DND-41 (cell line): ENCODE measurements at regions not wholly inside any gene's neighbourhood (a gene's known extent, or its start where the extent isn't known, plus 50 kb on each side); places are given as distances from the start of the nearest gene placed in this dataset.
"Not testable (repeated sequence)": the region's sequence is repeated elsewhere in the genome, so short reads cannot be mapped to it uniquely, and the experiment has no call there.

Experiments used
- ATAC-seq: fragments of 200-7000 bp; cut with Tn5 transposase; 3 replicates; pipeline ENCODE4 v1.9.1; 2021; ENCODE audit warnings: low read depth; ENCODE audit not compliant: insufficient read depth
- DNase-seq: peaks from one replicate; pipeline ENCODE4 v3.0.0-alpha.2; 2020
- H2AFZ ChIP-seq: 2 replicates; pipeline ENCODE4 v1.6.0; 2012; ENCODE audit warnings: low read depth, low read length
- H3K27ac ChIP-seq: 2 replicates; pipeline ENCODE4 v1.5.1; 2012; ENCODE audit warnings: low read length, inconsistent platforms
- H3K27me3 ChIP-seq: fragments of 200-600 bp; sonication (generic); 2 replicates; pipeline ENCODE4 v1.6.0; 2012; ENCODE audit warnings: low read length, mild to moderate bottlenecking, inconsistent platforms; ENCODE audit not compliant: insufficient read depth, poor library complexity
- H3K36me3 ChIP-seq: 2 replicates; pipeline ENCODE4 v1.5.1; 2012; ENCODE audit warnings: low read length, inconsistent platforms; ENCODE audit not compliant: insufficient read depth
- H3K4me1 ChIP-seq: 2 replicates; pipeline ENCODE4 v1.5.1; 2012; ENCODE audit warnings: mild to moderate bottlenecking, low read length; ENCODE audit not compliant: insufficient read depth
- H3K4me2 ChIP-seq: 2 replicates; pipeline ENCODE4 v1.6.0; 2012; ENCODE audit warnings: mild to moderate bottlenecking, moderate library complexity, low read length, inconsistent platforms; ENCODE audit not compliant: insufficient read depth
- H3K4me3 ChIP-seq, 2 experiments: fragments of 200-600 bp in 1 of 2; shearing (Covaris generic) in 1 of 2; 2 replicates each; pipeline ENCODE4 v1.5.1; 2012 to 2016; ENCODE audit warnings: inconsistent platforms in 2 of 2, low read length in 2 of 2, mild to moderate bottlenecking in 2 of 2, low read depth in 1 of 2, moderate library complexity in 1 of 2
- H3K79me2 ChIP-seq: 2 replicates; pipeline ENCODE4 v1.6.0; 2012; ENCODE audit warnings: low read length, inconsistent platforms; ENCODE audit not compliant: insufficient read depth
- H3K9ac ChIP-seq: 2 replicates; pipeline ENCODE4 v1.6.0; 2012; ENCODE audit warnings: low read depth, mild to moderate bottlenecking, inconsistent platforms, low read length, moderate library complexity
- H3K9me3 ChIP-seq: 2 replicates; pipeline ENCODE4 v1.5.1; 2012; ENCODE audit warnings: low read length, moderate library complexity, mild to moderate bottlenecking, inconsistent platforms; ENCODE audit not compliant: insufficient read depth, severe bottlenecking
- H4K20me1 ChIP-seq: 2 replicates; pipeline ENCODE4 v1.6.0; 2012; ENCODE audit warnings: low read length; ENCODE audit not compliant: insufficient read depth

DNA sequence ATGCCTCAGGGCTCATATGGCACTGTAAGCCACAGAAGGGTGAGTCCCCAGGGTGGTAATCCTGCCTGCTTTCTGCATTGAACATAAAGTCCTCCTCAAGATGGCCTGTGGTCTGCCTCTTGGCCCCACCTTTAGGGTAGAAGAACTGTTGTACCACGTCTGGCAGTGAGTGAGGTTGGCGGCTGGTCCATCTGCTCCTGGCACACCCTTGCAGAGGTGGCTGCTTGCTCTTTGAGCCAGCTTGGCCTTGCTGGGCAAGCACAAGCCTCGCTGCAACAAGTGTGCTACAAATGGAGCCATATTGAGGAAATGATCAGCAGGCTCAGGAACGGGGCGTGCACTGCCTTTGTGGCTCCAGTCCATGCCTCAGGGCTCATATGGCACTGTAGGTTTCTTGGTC, 1524.0 kb upstream of the USP9Y start:
- H3K4me3 ChIP-seq, H2AFZ ChIP-seq, H3K4me1 ChIP-seq, H3K27me3 ChIP-seq, H3K9me3 ChIP-seq, DNase-seq, ATAC-seq, H3K4me2 ChIP-seq, H3K9ac ChIP-seq, H3K27ac ChIP-seq, H4K20me1 ChIP-seq, H3K36me3 ChIP-seq, H3K79me2 ChIP-seq: not testable (repeated sequence)

DNA sequence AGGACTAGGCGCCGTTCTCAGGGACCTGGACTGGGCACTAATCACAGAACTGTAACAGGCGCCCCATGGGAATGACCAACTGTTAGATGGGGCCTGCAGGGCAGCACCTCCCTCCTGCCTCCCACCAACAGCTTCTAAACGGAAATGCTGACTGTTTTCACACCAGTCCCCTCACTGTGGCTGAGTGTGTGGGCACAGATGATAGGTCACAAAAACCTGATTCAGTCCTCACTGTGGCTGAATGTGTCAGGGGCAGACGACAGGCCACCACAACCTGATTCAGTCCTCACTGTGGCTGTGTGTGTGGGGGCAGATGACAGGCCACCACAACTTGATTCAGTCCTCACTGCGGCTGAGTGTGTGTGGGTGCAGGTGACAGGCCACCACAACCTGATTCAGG, 1499.9 kb upstream of the USP9Y start:
- not testable (repeated sequence) for H4K20me1 ChIP-seq, H3K27ac ChIP-seq, H3K4me2 ChIP-seq, H3K4me1 ChIP-seq, H3K27me3 ChIP-seq, H3K4me3 ChIP-seq, H3K9ac ChIP-seq, ATAC-seq, DNase-seq, H3K36me3 ChIP-seq, H2AFZ ChIP-seq, H3K79me2 ChIP-seq, H3K9me3 ChIP-seq

- H3K9me3 ChIP-seq, H3K36me3 ChIP-seq, H4K20me1 ChIP-seq, DNase-seq, H3K4me3 ChIP-seq, H3K9ac ChIP-seq, H3K4me1 ChIP-seq, ATAC-seq, H3K4me2 ChIP-seq, H3K27me3 ChIP-seq, H3K79me2 ChIP-seq, H3K27ac ChIP-seq, H2AFZ ChIP-seq: not testable (repeated sequence)
These were observed 1486.2 kb upstream of the USP9Y start for GRCh38 chrY:11214851-11215250.
